Peyer's patch (tissue), 4 donors: ENCODE measurements at regions not wholly inside any gene's neighbourhood (a gene's known extent, or its start where the extent isn't known, plus 50 kb on each side); places are given as distances from the start of the nearest gene placed in this dataset.

Source experiments
- CTCF ChIP-seq, 6 experiments: fragments of 450-650 bp in 4 of 6; fragments of 200-600 bp in 2 of 6; sonication (generic) in 1 of 6; IDR thresholded peaks; one replicate each; pipeline ENCODE4 v1.5.1; 2017 to 2019; ENCODE audit warnings: antibody characterized with exemption in 6 of 6, mild to moderate bottlenecking in 3 of 6, moderate library complexity in 1 of 6
- POLR2A ChIP-seq, 2 donors: fragments of 450-650 bp; IDR thresholded peaks; one replicate each; pipeline ENCODE4 v1.5.1; 2017; ENCODE audit warnings: antibody characterized with exemption in 2 of 2, mild to moderate bottlenecking in 2 of 2, moderate library complexity in 2 of 2

- TF ChIP-seq CTCF (IDR thresholded peaks at IDR 0.05) (no peak), POLR2A (IDR thresholded peaks at IDR 0.05) (no peak)
These were observed 385.5 kb downstream of the SEMA3D start for GRCh38 chr7:84801396-84801795.
